WTC11 (cell line): ENCODE measurements at regions not wholly inside any gene's neighbourhood (a gene's known extent, or its start where the extent isn't known, plus 50 kb on each side); places are given as distances from the start of the nearest gene placed in this dataset.

Experiments
- ATAC-seq: fragments of 200-7000 bp; cut with Tn5 transposase; 2 replicates; pipeline ENCODE4 v1.10.0; 2021; ENCODE audit warnings: mild to moderate bottlenecking, moderate library complexity
- CTCF ChIA-PET: fragments of 300-600 bp; sonication (Branson Sonifier 250); formaldehyde crosslinking; loops from one replicate; lab custom pipeline; 2021; ENCODE audit warnings: antibody characterized with exemption; lab: Charles Lee
- POLR2A ChIA-PET: fragments of 350-600 bp; sonication (Branson Sonifier 250); formaldehyde crosslinking; loops from one replicate; lab custom pipeline; 2021; ENCODE audit warnings: antibody characterized with exemption; lab: Charles Lee
- DNase-seq: peaks from one replicate; pipeline ENCODE4 v3.0.0; 2021; ENCODE audit warnings: low spot score
- H3K27ac Mint-ChIP-seq: 2 replicates; pipeline ENCODE4 v1.8.0; 2021; ENCODE audit warnings: mixed read lengths
- H3K27me3 Mint-ChIP-seq: 2 replicates; pipeline ENCODE4 v1.8.0; 2021; ENCODE audit warnings: low read depth, mild to moderate bottlenecking, moderate library complexity, mixed read lengths
- H3K36me3 Mint-ChIP-seq: 2 replicates; pipeline ENCODE4 v1.8.0; 2021; ENCODE audit warnings: mixed read lengths
- H3K4me1 Mint-ChIP-seq: 2 replicates; pipeline ENCODE4 v1.8.0; 2022; ENCODE audit warnings: mixed read lengths
- H3K4me3 Mint-ChIP-seq: 2 replicates; pipeline ENCODE4 v1.8.0; 2021; ENCODE audit warnings: mild to moderate bottlenecking, moderate library complexity, mixed read lengths
- H3K9me3 Mint-ChIP-seq: 2 replicates; pipeline ENCODE4 v1.8.0; 2021; ENCODE audit warnings: mixed read lengths
- AR ChIP-seq: fragments of 250-450 bp; sonication (Bioruptor Pico); IDR thresholded peaks from 2 replicates; pipeline ENCODE4 v1.9.0; 2021; ENCODE audit warnings: mild to moderate bottlenecking
- CREB1 ChIP-seq: sonication (generic); formaldehyde crosslinking; IDR thresholded peaks from 2 replicates; pipeline ENCODE4 v1.8.0; 2023; ENCODE audit warnings: mild to moderate bottlenecking, missing genetic modification reagents
- FOXK1 ChIP-seq: sonication (generic); formaldehyde crosslinking; IDR thresholded peaks from 2 replicates; pipeline ENCODE4 v1.8.0; 2022; ENCODE audit warnings: mild to moderate bottlenecking, moderate library complexity, missing genetic modification reagents
- FOXP1 ChIP-seq: sonication (generic); formaldehyde crosslinking; IDR thresholded peaks from 2 replicates; pipeline ENCODE4 v1.8.0; 2022; ENCODE audit warnings: missing genetic modification reagents, mild to moderate bottlenecking, moderate library complexity, borderline replicate concordance
- GTF2I ChIP-seq: fragments of 250-450 bp; sonication (Bioruptor Pico); conservative IDR thresholded peaks from 2 replicates; pipeline ENCODE4 v1.4.0; 2021; ENCODE audit warnings: mild to moderate bottlenecking
- KAT7 ChIP-seq: sonication (generic); formaldehyde crosslinking; IDR thresholded peaks from 2 replicates; pipeline ENCODE4 v1.8.1; 2023; ENCODE audit warnings: missing genetic modification reagents, mild to moderate bottlenecking, borderline replicate concordance
- MXD4 ChIP-seq: fragments of 250-450 bp; sonication (Bioruptor Pico); IDR thresholded peaks from 2 replicates; pipeline ENCODE4 v1.8.0; 2021; ENCODE audit warnings: mild to moderate bottlenecking, moderate library complexity, borderline replicate concordance
- NFATC4 ChIP-seq: fragments of 250-450 bp; sonication (Bioruptor Pico); IDR thresholded peaks from 2 replicates; pipeline ENCODE4 v1.9.0; 2021; ENCODE audit warnings: mild to moderate bottlenecking
- PRRX2 ChIP-seq: fragments of 250-450 bp; sonication (Bioruptor Pico); IDR thresholded peaks from 2 replicates; pipeline ENCODE4 v1.8.0; 2021; ENCODE audit warnings: mild to moderate bottlenecking
- TCF7 ChIP-seq: sonication (generic); formaldehyde crosslinking; IDR thresholded peaks from 2 replicates; pipeline ENCODE4 v1.8.0; 2022; ENCODE audit warnings: mild to moderate bottlenecking, low read depth, missing genetic modification reagents, moderate library complexity
- ZNF121 ChIP-seq: sonication (generic); formaldehyde crosslinking; IDR thresholded peaks from 2 replicates; pipeline ENCODE4 v1.8.0; 2023; ENCODE audit warnings: missing genetic modification reagents
- TF ChIP-seq, protein P1 (sequence below): fragments of 200-600 bp; IDR thresholded peaks from 2 replicates; pipeline ENCODE4 v1.8.0; 2022; ENCODE audit warnings: antibody characterized with exemption
- TF ChIP-seq, protein P2 (sequence below): sonication (generic); formaldehyde crosslinking; IDR thresholded peaks from 2 replicates; pipeline ENCODE4 v1.8.1; 2022; ENCODE audit warnings: mild to moderate bottlenecking, moderate library complexity, missing genetic modification reagents
- TF ChIP-seq, protein P3 (sequence below): sonication (generic); formaldehyde crosslinking; IDR thresholded peaks from 2 replicates; pipeline ENCODE4 v1.8.1; 2023; ENCODE audit warnings: mild to moderate bottlenecking, missing genetic modification reagents, moderate library complexity
- TF ChIP-seq, protein P4 (sequence below): fragments of 250-450 bp; sonication (Bioruptor Pico); IDR thresholded peaks from 2 replicates; pipeline ENCODE4 v1.9.0; 2021; ENCODE audit warnings: moderate library complexity, mild to moderate bottlenecking, inconsistent platforms, borderline replicate concordance

DNA sequence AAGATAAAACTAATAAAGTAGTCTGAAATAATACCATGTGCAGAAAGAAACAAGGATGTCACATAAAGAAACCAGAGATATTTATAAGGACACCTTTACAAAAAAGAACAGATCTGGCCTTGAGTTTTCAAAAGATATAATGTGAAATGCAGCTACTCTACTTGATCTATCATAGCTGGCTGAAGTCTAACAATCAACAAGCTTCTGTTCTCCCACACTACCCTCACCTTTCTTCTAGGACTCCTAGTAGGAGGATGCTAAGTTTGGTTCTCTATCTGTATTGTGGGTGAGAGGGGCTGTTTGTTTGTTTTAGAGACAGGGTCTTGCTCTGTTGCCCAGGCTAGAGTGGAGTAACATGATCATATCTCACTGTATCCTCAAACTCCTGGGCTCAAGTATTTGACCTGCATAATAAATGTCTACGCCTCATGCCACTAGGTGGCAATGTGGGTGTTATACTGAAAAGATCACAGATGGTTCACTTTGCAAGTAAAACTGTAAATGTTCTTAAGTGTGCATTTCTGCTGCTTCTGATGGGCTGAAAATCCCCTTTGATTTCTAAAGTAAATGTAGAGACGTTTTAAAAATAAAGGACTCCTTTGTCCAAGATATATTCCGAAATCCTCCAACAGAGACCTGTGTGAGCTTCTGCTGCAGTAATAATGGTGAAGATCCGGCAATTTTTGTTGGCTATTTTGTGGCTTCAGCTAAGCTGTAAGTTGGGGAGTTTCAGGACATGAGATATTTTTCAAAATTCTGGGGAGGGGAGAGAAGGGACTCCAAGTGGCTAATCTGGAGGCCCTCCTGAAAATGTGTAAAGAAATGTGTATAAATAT, 269.3 kb downstream of the DAD1 start:
- H3K4me1 Mint-ChIP-seq, result peaks cover 3% of the 10 kb centered on the region; the same call in 1 of the 2 replicates
- ChIA-PET CTCF (interaction anchor here (0.6 to 5.1 kb wide), 22 partner anchors 10 to 402 kb away, joined by 3 to 80 read pairs (median 6); no protein-coding TSS in a partner anchor), POLR2A (no interaction called here)
- no peaks in the 10 kb centered on the region for H3K36me3 Mint-ChIP-seq
- no peak for TF ChIP-seq PRRX2
- TF ChIP-seq ZNF121 (CRISPR knock-in tag), result peak; percentile 60; the same call in 1 of the 2 replicates
- TF ChIP-seq, protein P1, sequence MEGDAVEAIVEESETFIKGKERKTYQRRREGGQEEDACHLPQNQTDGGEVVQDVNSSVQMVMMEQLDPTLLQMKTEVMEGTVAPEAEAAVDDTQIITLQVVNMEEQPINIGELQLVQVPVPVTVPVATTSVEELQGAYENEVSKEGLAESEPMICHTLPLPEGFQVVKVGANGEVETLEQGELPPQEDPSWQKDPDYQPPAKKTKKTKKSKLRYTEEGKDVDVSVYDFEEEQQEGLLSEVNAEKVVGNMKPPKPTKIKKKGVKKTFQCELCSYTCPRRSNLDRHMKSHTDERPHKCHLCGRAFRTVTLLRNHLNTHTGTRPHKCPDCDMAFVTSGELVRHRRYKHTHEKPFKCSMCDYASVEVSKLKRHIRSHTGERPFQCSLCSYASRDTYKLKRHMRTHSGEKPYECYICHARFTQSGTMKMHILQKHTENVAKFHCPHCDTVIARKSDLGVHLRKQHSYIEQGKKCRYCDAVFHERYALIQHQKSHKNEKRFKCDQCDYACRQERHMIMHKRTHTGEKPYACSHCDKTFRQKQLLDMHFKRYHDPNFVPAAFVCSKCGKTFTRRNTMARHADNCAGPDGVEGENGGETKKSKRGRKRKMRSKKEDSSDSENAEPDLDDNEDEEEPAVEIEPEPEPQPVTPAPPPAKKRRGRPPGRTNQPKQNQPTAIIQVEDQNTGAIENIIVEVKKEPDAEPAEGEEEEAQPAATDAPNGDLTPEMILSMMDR, result peak; percentile 31; the same call in 1 of the 2 replicates
- no peak for TF ChIP-seq NFATC4
- H3K27me3 Mint-ChIP-seq, result no peaks in the 10 kb centered on the region
- no peak overlapping the region for H3K4me3 Mint-ChIP-seq
- DNase-seq (peak; percentile 40), ATAC-seq (peak; percentile 79)
- peaks cover 5% of the 10 kb centered on the region; the same call in 1 of the 2 replicates for H3K9me3 Mint-ChIP-seq
- H3K27ac Mint-ChIP-seq, result no peak overlapping the region

GRCh38 chr14:22318951-22319350, 270.1 kb downstream of the DAD1 start:
- TF ChIP-seq KAT7 (no peak), AR (no peak)

GRCh38 chr14:22316473-22316872, 272.6 kb downstream of the DAD1 start:
- ATAC-seq, result no peak

More at GRCh38 chr14:22318951-22319350, 270.1 kb downstream of the DAD1 start:
- H3K36me3 Mint-ChIP-seq, result no peaks in the 10 kb centered on the region
- no peak overlapping the region for H3K4me3 Mint-ChIP-seq
- ChIA-PET CTCF (interaction anchor here (0.6 to 5.1 kb wide), 16 partner anchors 9 to 252 kb away, joined by 3 to 80 read pairs (median 8); no protein-coding TSS in a partner anchor), POLR2A (no interaction called here)
- no peak for DNase-seq
- no peaks in the 10 kb centered on the region for H3K27me3 Mint-ChIP-seq
- peaks cover 5% of the 10 kb centered on the region; the same call in 1 of the 2 replicates for H3K9me3 Mint-ChIP-seq
- ATAC-seq, result no peak
- peaks cover 4% of the 10 kb centered on the region for H3K4me1 Mint-ChIP-seq
- H3K27ac Mint-ChIP-seq, result no peak overlapping the region

GRCh38 chr14:22315336-22315735, 273.7 kb downstream of the DAD1 start:
- no peak overlapping the region for H3K4me3 Mint-ChIP-seq
- no peak for TF ChIP-seq FOXP1
- TF ChIP-seq, protein P2, sequence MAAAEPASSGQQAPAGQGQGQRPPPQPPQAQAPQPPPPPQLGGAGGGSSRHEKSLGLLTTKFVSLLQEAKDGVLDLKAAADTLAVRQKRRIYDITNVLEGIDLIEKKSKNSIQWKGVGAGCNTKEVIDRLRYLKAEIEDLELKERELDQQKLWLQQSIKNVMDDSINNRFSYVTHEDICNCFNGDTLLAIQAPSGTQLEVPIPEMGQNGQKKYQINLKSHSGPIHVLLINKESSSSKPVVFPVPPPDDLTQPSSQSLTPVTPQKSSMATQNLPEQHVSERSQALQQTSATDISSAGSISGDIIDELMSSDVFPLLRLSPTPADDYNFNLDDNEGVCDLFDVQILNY (CRISPR knock-in tag), result no peak
- TF ChIP-seq, all 79 proteins: peak for 0
- ATAC-seq (no peak), DNase-seq (no peak)
- peaks cover 6% of the 10 kb centered on the region for H3K4me1 Mint-ChIP-seq
- ChIA-PET POLR2A (no interaction called here), CTCF (no interaction called here)
- no peak overlapping the region for H3K27ac Mint-ChIP-seq
- no peaks in the 10 kb centered on the region for H3K36me3 Mint-ChIP-seq
- no peaks in the 10 kb centered on the region for H3K9me3 Mint-ChIP-seq
- no peaks in the 10 kb centered on the region for H3K27me3 Mint-ChIP-seq

More at GRCh38 chr14:22316473-22316872, 272.6 kb downstream of the DAD1 start:
- Mint-ChIP-seq H3K36me3 (no peaks in the 10 kb centered on the region), H3K27ac (no peak overlapping the region), H3K4me1 (peaks cover 6% of the 10 kb centered on the region), H3K4me3 (no peak overlapping the region), H3K9me3 (no peaks in the 10 kb centered on the region)
- no peak for TF ChIP-seq CREB1
- TF ChIP-seq GTF2I (CRISPR knock-in tag), result no peak
- TF ChIP-seq MXD4 (CRISPR knock-in tag), result no peak
- TF ChIP-seq ZNF121 (CRISPR knock-in tag), result no peak
- no peak for TF ChIP-seq TCF7 (CRISPR knock-in tag)
- TF ChIP-seq, protein P3, sequence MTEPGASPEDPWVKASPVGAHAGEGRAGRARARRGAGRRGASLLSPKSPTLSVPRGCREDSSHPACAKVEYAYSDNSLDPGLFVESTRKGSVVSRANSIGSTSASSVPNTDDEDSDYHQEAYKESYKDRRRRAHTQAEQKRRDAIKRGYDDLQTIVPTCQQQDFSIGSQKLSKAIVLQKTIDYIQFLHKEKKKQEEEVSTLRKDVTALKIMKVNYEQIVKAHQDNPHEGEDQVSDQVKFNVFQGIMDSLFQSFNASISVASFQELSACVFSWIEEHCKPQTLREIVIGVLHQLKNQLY (CRISPR knock-in tag), result no peak
- TF ChIP-seq FOXK1 (CRISPR knock-in tag), result no peak
- TF ChIP-seq, protein P4, sequence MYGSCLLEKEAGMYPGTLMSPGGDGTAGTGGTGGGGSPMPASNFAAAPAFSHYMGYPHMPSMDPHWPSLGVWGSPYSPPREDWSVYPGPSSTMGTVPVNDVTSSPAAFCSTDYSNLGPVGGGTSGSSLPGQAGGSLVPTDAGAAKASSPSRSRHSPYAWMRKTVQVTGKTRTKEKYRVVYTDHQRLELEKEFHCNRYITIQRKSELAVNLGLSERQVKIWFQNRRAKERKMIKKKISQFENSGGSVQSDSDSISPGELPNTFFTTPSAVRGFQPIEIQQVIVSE (CRISPR knock-in tag), result no peak
- TF ChIP-seq, all 79 proteins: peak for 0
- CTCF ChIA-PET, result interaction anchor here (0.6 to 1.5 kb wide), 3 partner anchors 27 to 155 kb away, joined by 3 read pairs; no protein-coding TSS in a partner anchor
- no peak for DNase-seq
- no peaks in the 10 kb centered on the region for H3K27me3 Mint-ChIP-seq
- POLR2A ChIA-PET, result no interaction called here
